Kidney epithelial cell (primary cell): ENCODE measurements at regions not wholly inside any gene's neighbourhood (a gene's known extent, or its start where the extent isn't known, plus 50 kb on each side); places are given as distances from the start of the nearest gene placed in this dataset.
"Not testable (repeated sequence)": the region's sequence is repeated elsewhere in the genome, so short reads cannot be mapped to it uniquely, and the experiment has no call there.

Experiments
- DNase-seq: peaks from one replicate; pipeline ENCODE4 v3.0.0-alpha.2; 2010; ENCODE audit warnings: low read depth
- H3K27me3 ChIP-seq: 2 replicates; pipeline ENCODE4 v1.6.0; 2011; ENCODE audit warnings: low read length; ENCODE audit not compliant: control insufficient read depth, insufficient read depth
- H3K36me3 ChIP-seq: 2 replicates; pipeline ENCODE4 v1.5.1; 2011; ENCODE audit warnings: low read length; ENCODE audit not compliant: control insufficient read depth, insufficient read depth
- H3K4me3 ChIP-seq: 2 replicates; pipeline ENCODE4 v1.5.1; 2011; ENCODE audit warnings: low read depth, mild to moderate bottlenecking, control low read depth, low read length
- TF ChIP-seq, protein P1 (sequence below): IDR thresholded peaks from 2 replicates; pipeline ENCODE4 v1.5.1; 2011; ENCODE audit warnings: mild to moderate bottlenecking, moderate library complexity, low read length, control low read depth, inconsistent platforms; ENCODE audit not compliant: insufficient read depth, poor library complexity, severe bottlenecking

DNA sequence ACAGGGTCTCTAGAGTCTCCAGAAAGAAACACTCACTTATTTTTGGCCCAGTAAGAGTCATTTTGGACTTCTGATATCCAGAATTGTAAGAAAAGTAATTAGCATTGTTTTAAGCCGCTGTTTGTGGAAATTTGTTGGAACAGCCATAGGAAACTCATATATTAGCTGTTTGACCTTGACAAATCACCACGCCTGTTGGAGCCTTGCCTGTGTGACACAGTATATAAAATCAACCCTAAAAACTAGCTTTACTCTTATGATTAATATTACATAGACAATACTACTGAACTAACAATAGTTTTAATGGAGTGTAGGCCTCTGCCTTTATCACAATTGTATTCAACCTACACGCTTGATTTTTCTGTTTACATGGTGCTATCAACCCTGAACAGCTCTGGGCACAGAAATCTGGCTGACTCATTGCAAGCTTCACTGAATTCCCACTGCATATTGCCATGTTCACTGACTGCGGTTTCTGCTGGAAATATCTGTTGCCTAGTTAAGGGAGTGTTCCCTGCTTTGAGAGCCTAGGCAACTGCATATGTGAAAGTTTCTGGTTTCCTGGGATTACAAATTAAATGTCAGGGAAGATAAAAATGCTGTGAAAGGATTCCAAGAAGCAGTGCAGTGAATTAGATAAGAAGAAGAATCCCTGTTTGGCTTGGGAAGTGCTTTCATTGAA is 419.5 kb upstream of the DEPDC1 start:
- DNase-seq, result peak; percentile 94
- H3K27me3 ChIP-seq, result no peaks in the 10 kb centered on the region
- H3K4me3 ChIP-seq, result no peak overlapping the region
- H3K36me3 ChIP-seq, result no peaks in the 10 kb centered on the region
- TF ChIP-seq, protein P1, sequence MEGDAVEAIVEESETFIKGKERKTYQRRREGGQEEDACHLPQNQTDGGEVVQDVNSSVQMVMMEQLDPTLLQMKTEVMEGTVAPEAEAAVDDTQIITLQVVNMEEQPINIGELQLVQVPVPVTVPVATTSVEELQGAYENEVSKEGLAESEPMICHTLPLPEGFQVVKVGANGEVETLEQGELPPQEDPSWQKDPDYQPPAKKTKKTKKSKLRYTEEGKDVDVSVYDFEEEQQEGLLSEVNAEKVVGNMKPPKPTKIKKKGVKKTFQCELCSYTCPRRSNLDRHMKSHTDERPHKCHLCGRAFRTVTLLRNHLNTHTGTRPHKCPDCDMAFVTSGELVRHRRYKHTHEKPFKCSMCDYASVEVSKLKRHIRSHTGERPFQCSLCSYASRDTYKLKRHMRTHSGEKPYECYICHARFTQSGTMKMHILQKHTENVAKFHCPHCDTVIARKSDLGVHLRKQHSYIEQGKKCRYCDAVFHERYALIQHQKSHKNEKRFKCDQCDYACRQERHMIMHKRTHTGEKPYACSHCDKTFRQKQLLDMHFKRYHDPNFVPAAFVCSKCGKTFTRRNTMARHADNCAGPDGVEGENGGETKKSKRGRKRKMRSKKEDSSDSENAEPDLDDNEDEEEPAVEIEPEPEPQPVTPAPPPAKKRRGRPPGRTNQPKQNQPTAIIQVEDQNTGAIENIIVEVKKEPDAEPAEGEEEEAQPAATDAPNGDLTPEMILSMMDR, result no peak

DNA sequence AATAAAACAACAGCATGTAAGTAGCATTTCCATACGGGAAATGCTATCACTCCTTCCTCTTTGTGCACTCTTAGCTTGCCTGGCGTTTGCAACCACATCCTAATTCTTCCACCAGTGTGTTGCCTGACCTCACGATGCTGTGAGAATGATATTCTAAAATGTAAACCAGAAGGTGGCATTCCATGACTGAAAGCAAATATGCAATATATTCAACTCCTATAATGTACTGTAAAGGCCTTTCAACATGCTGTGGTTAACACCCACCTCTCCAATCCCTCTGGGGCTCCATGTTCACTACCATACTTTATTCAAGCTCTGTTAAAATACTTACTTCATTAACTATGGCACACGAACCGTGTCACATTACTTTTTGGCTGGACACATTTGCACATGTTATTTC is 420.6 kb upstream of the DEPDC1 start:
- Histone ChIP-seq H3K36me3 (no peaks in the 10 kb centered on the region), H3K4me3 (no peak overlapping the region), H3K27me3 (no peaks in the 10 kb centered on the region)
- no peak for DNase-seq
- TF ChIP-seq, protein P1, result no peak

DNA sequence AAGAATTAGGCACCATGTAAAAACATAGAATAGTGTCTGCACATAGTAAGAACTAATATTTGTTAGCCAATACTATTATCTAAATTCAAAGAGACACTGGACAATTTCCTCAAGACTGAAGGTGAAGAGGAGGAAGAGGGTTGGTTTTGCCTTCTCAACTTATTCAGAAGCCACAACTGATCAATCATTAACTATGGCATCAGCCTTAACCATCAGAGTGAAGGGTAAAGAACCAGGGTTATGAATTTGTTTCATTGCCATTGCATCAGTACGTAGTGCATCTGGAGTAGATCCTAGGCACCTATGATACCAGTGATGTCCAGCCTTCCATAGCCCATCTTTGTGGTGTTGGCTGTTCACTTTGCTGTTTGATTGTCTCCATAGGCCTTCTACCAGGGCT is 421.7 kb upstream of the DEPDC1 start:
- H3K4me3 ChIP-seq, result no peak overlapping the region
- peak; percentile 10 for DNase-seq
- H3K36me3 ChIP-seq, result no peaks in the 10 kb centered on the region
- TF ChIP-seq, protein P1, result no peak
- no peaks in the 10 kb centered on the region for H3K27me3 ChIP-seq

DNA sequence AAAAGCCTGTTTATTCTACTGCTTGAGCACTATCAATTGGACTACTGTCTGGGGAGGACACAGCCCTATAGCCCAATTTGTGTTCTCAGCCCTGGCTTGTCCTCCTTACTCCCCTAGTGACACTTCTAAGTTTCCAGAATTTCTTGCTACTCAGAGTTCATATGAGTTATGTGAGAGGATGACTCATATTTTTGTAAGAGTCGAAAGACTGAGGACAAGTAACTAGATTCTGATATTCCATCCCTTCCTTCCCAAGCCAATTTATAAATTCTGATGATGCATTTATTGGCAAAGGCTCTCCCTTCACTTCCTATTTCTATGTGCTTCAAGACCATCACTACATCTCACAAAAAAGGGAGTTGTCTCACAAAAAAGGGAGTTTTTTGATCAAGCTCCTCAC is 422.2 kb upstream of the DEPDC1 start:
- TF ChIP-seq, protein P1, result no peak
- Histone ChIP-seq H3K4me3 (no peak overlapping the region), H3K27me3 (no peaks in the 10 kb centered on the region), H3K36me3 (no peaks in the 10 kb centered on the region)
- no peak for DNase-seq

DNA sequence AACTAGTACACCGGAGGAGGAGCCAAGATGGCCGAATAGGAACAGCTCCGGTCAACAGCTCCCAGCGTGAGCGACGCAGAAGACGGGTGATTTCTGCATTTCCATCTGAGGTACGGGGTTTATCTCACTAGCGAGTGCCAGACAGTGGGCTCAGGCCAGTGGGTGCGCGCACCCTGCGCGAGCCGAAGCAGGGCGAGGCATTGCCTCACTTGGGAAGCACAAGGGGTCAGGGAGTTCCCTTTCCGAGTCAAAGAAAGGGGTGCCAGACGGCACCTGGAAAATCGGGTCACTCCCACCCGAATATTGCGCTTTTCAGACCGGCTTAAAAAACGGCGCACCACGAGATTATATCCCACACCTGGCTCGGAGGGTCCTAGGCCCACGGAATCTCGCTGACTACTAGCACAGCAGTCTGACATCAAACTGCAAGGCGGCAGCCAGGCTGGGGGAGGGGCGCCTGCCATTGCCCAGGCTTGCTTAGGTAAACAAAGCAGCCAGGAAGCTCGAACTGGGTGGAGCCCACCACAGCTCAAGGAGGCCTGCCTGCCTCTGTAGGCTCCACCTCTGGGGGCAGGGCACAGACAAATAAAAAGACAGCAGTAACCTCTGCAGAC is 426.7 kb upstream of the DEPDC1 start:
- DNase-seq, H3K4me3 ChIP-seq, H3K27me3 ChIP-seq, H3K36me3 ChIP-seq: not testable (repeated sequence)

DNA sequence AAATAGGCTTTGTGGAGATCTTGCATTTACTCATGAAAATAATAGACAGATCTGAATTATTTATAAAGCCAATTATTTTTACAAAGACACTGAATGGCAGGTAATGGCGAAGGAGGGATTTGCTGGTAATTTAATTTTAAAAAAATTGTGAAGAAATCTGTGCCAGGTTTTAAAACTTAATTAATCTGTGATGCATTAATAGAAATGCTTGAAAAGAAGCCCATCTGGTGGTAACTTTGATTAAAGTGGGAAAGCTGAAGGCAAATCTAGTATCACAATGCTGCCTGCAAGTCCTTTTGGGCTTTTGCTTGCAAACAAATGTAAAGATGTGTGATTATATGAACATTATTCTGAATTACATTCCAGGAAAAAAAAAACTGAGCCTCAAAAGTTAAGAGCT is 433.2 kb upstream of the DEPDC1 start:
- Histone ChIP-seq H3K27me3 (no peaks in the 10 kb centered on the region), H3K36me3 (no peaks in the 10 kb centered on the region), H3K4me3 (no peak overlapping the region)
- DNase-seq, result no peak
- TF ChIP-seq, protein P1, result no peak
